OCI-LY1 (cell line): ENCODE measurements at regions not wholly inside any gene's neighbourhood (a gene's known extent, or its start where the extent isn't known, plus 50 kb on each side); places are given as distances from the start of the nearest gene placed in this dataset.
"Not testable (repeated sequence)": the region's sequence is repeated elsewhere in the genome, so short reads cannot be mapped to it uniquely, and the experiment has no call there.

Experiments
- CTCF ChIP-seq: fragments of 200-600 bp; sonication (generic), shearing (Covaris generic); IDR thresholded peaks from 2 replicates; pipeline ENCODE4 v1.5.1; 2017; ENCODE audit warnings: mild to moderate bottlenecking, antibody characterized with exemption, low read length, moderate library complexity, mixed read lengths
- EZH2 ChIP-seq: fragments of 200-600 bp; sonication (generic), shearing (Covaris generic); IDR thresholded peaks from 2 replicates; pipeline ENCODE4 v1.8.0; 2017; ENCODE audit warnings: borderline replicate concordance, mixed run types, mild to moderate bottlenecking, antibody characterized with exemption, low read length, moderate library complexity, mixed read lengths

- not testable (repeated sequence) for TF ChIP-seq CTCF, EZH2
These were observed 67.8 kb downstream of the SRGAP2 start for GRCh38 chr1:206271153-206271552.
